Parathyroid adenoma (tissue), 2 donors: ENCODE measurements at regions not wholly inside any gene's neighbourhood (a gene's known extent, or its start where the extent isn't known, plus 50 kb on each side); places are given as distances from the start of the nearest gene placed in this dataset.

ENCODE experiments used
- H2AFZ ChIP-seq: fragments of 300-600 bp; sonication (generic); one replicate; pipeline ENCODE4 v1.7.0; 2017; ENCODE audit warnings: antibody characterized with exemption, mild to moderate bottlenecking
- H3K27ac ChIP-seq: fragments of 300-600 bp; sonication (generic); one replicate; pipeline ENCODE4 v1.7.0; 2017
- H3K27me3 ChIP-seq: fragments of 300-600 bp; sonication (generic); one replicate; pipeline ENCODE4 v1.7.0; 2017; ENCODE audit warnings: low read length; ENCODE audit not compliant: control insufficient read depth, insufficient read depth
- H3K36me3 ChIP-seq: fragments of 300-600 bp; sonication (generic); one replicate; pipeline ENCODE4 v1.7.0; 2017; ENCODE audit warnings: low read length; ENCODE audit not compliant: control insufficient read depth, insufficient read depth
- H3K4me1 ChIP-seq: fragments of 300-600 bp; sonication (generic); one replicate; pipeline ENCODE4 v1.7.0; 2017; ENCODE audit warnings: control low read depth
- H3K4me2 ChIP-seq: fragments of 300-600 bp; sonication (generic); one replicate; pipeline ENCODE4 v1.7.0; 2017; ENCODE audit warnings: low read length
- H3K4me3 ChIP-seq: fragments of 300-600 bp; sonication (generic); one replicate; pipeline ENCODE4 v1.7.0; 2017; ENCODE audit warnings: low read depth, low read length
- H3K79me2 ChIP-seq: fragments of 300-600 bp; sonication (generic); one replicate; pipeline ENCODE4 v1.7.0; 2017; ENCODE audit warnings: control low read depth
- H3K9ac ChIP-seq: fragments of 300-600 bp; sonication (generic); one replicate; pipeline ENCODE4 v1.7.0; 2017; ENCODE audit warnings: mild to moderate bottlenecking
- H3K9me3 ChIP-seq: fragments of 300-600 bp; sonication (generic); one replicate; pipeline ENCODE4 v1.7.0; 2017; ENCODE audit warnings: low read length; ENCODE audit not compliant: control insufficient read depth
- CTCF ChIP-seq: fragments of 300-600 bp; sonication (generic); IDR thresholded peaks from one replicate; pipeline ENCODE4 v1.7.0; 2017; ENCODE audit warnings: antibody characterized with exemption, mild to moderate bottlenecking
- donor health status: primary hyperparathyroidism.

- Histone ChIP-seq H3K36me3 (no peaks in the 10 kb centered on the region), H3K4me3 (no peak overlapping the region), H3K27me3 (no peaks in the 10 kb centered on the region), H3K9ac (no peak overlapping the region), H3K79me2 (no peaks in the 10 kb centered on the region), H3K4me1 (no peaks in the 10 kb centered on the region), H3K9me3 (no peaks in the 10 kb centered on the region), H2AFZ (no peak overlapping the region), H3K4me2 (no peak overlapping the region), H3K27ac (no peak overlapping the region)
- TF ChIP-seq CTCF: no peak
Measured at GRCh38 chr2:77602771-77603170, 80.6 kb upstream of the LRRTM4 start.

- H3K4me2 ChIP-seq: no peak overlapping the region
- H3K9ac ChIP-seq: no peak overlapping the region
- no peak overlapping the region for H3K4me3 ChIP-seq
- no peaks in the 10 kb centered on the region for H3K4me1 ChIP-seq
- no peak overlapping the region for H3K27ac ChIP-seq
- no peaks in the 10 kb centered on the region for H3K36me3 ChIP-seq
- TF ChIP-seq CTCF: no peak
- H3K9me3 ChIP-seq: no peaks in the 10 kb centered on the region
- no peaks in the 10 kb centered on the region for H3K27me3 ChIP-seq
- no peaks in the 10 kb centered on the region for H3K79me2 ChIP-seq
- no peak overlapping the region for H2AFZ ChIP-seq
Measured at GRCh38 chr2:77604953-77605929, 83.1 kb upstream of the LRRTM4 start.

GRCh38 chr2:77608510-77608909 lies 86.3 kb upstream of the LRRTM4 start:
- Histone ChIP-seq H3K9ac (no peak overlapping the region), H3K9me3 (no peaks in the 10 kb centered on the region), H3K27me3 (no peaks in the 10 kb centered on the region), H3K27ac (no peak overlapping the region), H3K79me2 (no peaks in the 10 kb centered on the region), H3K4me2 (no peak overlapping the region), H3K36me3 (no peaks in the 10 kb centered on the region), H3K4me1 (no peaks in the 10 kb centered on the region), H3K4me3 (no peak overlapping the region), H2AFZ (no peak overlapping the region)
- TF ChIP-seq CTCF: no peak

GRCh38 chr2:77629539-77629938 lies 107.4 kb upstream of the LRRTM4 start:
- Histone ChIP-seq H2AFZ (no peak overlapping the region), H3K4me1 (no peaks in the 10 kb centered on the region), H3K9me3 (no peaks in the 10 kb centered on the region), H3K9ac (no peak overlapping the region), H3K4me3 (no peak overlapping the region), H3K27me3 (no peaks in the 10 kb centered on the region), H3K27ac (no peak overlapping the region), H3K4me2 (no peak overlapping the region), H3K36me3 (no peaks in the 10 kb centered on the region), H3K79me2 (no peaks in the 10 kb centered on the region)
- TF ChIP-seq CTCF: no peak

GRCh38 chr2:77631007-77631406 lies 108.8 kb upstream of the LRRTM4 start:
- H3K9me3 ChIP-seq: no peaks in the 10 kb centered on the region
- no peak for TF ChIP-seq CTCF
- no peak overlapping the region for H3K4me2 ChIP-seq
- H3K4me3 ChIP-seq: no peak overlapping the region
- H3K79me2 ChIP-seq: no peaks in the 10 kb centered on the region
- no peak overlapping the region for H2AFZ ChIP-seq
- H3K27me3 ChIP-seq: no peaks in the 10 kb centered on the region
- H3K36me3 ChIP-seq: no peaks in the 10 kb centered on the region
- H3K27ac ChIP-seq: no peak overlapping the region
- no peak overlapping the region for H3K9ac ChIP-seq
- H3K4me1 ChIP-seq: no peaks in the 10 kb centered on the region
